ENCODE measurements at regions not wholly inside any gene's neighbourhood (a gene's known extent, or its start where the extent isn't known, plus 50 kb on each side); places are given as distances from the start of the nearest gene placed in this dataset.

DNA sequence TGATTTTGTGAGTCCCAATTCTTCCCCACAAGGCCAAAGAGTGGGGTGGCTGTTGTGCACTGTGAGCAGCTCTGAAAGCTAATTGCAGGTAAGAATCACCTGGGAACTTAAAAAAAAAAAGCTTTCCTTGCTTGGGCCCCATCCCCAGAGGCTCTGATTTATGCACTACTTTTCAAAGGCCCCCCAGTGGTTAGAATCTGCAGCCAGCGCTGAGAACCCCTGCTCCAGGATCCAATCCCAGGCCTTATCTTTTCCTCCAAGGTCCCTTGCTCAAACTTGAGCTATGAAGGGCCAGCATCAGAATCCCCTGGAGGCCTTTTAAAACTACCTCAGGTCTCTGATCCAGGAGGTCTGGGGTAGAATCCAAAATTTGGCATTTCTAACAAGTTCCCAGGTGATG is 156.8 kb downstream of the UXS1 start:
- no peaks in the 10 kb centered on the region for H4K20me1 ChIP-seq (ENCODE audit: insufficient read depth)
- no peaks in the 10 kb centered on the region for H3K36me3 ChIP-seq (replicated peaks in 1 of 2; ENCODE audit: control insufficient read depth in 1 of 2, insufficient read depth in 2 of 2, low read length in 1 of 2)
- 67% methylated on average over 1 of the region's 1 CpG for WGBS (ENCODE audit: low lambda C conversion rate)
- H3K9ac ChIP-seq = no peak overlapping the region
- DNase-seq = no peak
- H3K9me3 ChIP-seq = no peaks in the 10 kb centered on the region
- no peak overlapping the region for H3K27ac ChIP-seq (ENCODE audit: low read depth in 2 of 2, low read length in 1 of 2)
- H3K4me3 ChIP-seq (ENCODE audit: low read depth in 2 of 2, low read length in 1 of 2) = no peak overlapping the region
- H3K4me2 ChIP-seq = no peak overlapping the region
- POLR2A ChIA-PET = no interaction called here
- H3K27me3 ChIP-seq (ENCODE audit: insufficient read depth) = no peaks in the 10 kb centered on the region
- H3K4me1 ChIP-seq (ENCODE audit: control insufficient read depth in 1 of 2, insufficient read depth in 2 of 2, low read depth in 1 of 2, low read length in 1 of 2) = peaks cover 0 to 22% of the 10 kb centered on the region in 2 experiments; a peak in 1 of 4 replicates
- no peaks in the 10 kb centered on the region for H3K79me2 ChIP-seq (ENCODE audit: insufficient read depth)
- CTCF ChIA-PET = interaction anchor here (1.0 kb wide), 1 partner anchor 49 kb away, joined by 3 read pairs; no protein-coding TSS in a partner anchor
- TF ChIP-seq, protein P1, sequence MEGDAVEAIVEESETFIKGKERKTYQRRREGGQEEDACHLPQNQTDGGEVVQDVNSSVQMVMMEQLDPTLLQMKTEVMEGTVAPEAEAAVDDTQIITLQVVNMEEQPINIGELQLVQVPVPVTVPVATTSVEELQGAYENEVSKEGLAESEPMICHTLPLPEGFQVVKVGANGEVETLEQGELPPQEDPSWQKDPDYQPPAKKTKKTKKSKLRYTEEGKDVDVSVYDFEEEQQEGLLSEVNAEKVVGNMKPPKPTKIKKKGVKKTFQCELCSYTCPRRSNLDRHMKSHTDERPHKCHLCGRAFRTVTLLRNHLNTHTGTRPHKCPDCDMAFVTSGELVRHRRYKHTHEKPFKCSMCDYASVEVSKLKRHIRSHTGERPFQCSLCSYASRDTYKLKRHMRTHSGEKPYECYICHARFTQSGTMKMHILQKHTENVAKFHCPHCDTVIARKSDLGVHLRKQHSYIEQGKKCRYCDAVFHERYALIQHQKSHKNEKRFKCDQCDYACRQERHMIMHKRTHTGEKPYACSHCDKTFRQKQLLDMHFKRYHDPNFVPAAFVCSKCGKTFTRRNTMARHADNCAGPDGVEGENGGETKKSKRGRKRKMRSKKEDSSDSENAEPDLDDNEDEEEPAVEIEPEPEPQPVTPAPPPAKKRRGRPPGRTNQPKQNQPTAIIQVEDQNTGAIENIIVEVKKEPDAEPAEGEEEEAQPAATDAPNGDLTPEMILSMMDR (IDR thresholded peaks at IDR 0.05) = no peak
- TF ChIP-seq FOXJ3 (CRISPR knock-in tag; IDR thresholded peaks at IDR 0.05) = no peak
- TF ChIP-seq, protein P2, sequence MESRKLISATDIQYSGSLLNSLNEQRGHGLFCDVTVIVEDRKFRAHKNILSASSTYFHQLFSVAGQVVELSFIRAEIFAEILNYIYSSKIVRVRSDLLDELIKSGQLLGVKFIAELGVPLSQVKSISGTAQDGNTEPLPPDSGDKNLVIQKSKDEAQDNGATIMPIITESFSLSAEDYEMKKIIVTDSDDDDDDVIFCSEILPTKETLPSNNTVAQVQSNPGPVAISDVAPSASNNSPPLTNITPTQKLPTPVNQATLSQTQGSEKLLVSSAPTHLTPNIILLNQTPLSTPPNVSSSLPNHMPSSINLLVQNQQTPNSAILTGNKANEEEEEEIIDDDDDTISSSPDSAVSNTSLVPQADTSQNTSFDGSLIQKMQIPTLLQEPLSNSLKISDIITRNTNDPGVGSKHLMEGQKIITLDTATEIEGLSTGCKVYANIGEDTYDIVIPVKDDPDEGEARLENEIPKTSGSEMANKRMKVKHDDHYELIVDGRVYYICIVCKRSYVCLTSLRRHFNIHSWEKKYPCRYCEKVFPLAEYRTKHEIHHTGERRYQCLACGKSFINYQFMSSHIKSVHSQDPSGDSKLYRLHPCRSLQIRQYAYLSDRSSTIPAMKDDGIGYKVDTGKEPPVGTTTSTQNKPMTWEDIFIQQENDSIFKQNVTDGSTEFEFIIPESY (IDR thresholded peaks at IDR 0.05; ENCODE audit: borderline replicate concordance, low read depth) = no peak
- TF ChIP-seq RFX5 (IDR thresholded peaks at IDR 0.05; ENCODE audit: low read length) = no peak
- TF ChIP-seq POLR2AphosphoS5 (IDR thresholded peaks at IDR 0.05; ENCODE audit: low read depth, low read length) = no peak
- TF ChIP-seq, protein P3, sequence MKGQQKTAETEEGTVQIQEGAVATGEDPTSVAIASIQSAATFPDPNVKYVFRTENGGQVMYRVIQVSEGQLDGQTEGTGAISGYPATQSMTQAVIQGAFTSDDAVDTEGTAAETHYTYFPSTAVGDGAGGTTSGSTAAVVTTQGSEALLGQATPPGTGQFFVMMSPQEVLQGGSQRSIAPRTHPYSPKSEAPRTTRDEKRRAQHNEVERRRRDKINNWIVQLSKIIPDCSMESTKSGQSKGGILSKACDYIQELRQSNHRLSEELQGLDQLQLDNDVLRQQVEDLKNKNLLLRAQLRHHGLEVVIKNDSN (IDR thresholded peaks at IDR 0.05; ENCODE audit: borderline replicate concordance, low read depth) = no peak
- no peaks in the 10 kb centered on the region for H3K9me2 ChIP-seq
- H3F3A ChIP-seq (replicated peaks; ENCODE audit: insufficient read depth) = no peaks in the 10 kb centered on the region
- H2AFZ ChIP-seq (ENCODE audit: low read depth) = no peak overlapping the region

DNA sequence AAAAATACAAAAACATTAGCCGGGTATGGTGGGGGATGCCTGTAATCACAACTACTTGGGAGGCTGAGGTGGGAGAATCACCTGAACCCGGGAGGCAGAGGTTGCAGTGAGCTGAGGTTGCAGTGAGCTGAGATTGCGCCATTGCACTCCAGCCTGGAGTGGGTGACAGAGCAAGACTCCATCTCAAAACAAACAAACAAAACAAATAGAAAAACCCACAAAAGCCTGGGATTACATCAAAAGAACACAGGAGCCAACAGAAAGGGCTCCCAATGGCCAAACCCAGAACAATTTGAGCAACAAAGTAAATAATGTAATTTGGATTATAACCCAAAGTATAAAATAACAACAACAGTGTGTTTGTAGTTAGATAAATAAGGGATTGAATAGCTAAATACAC is 159.8 kb downstream of the UXS1 start:
- no peaks in the 10 kb centered on the region for H3K36me3 ChIP-seq (replicated peaks in 1 of 2; ENCODE audit: control insufficient read depth in 1 of 2, insufficient read depth in 2 of 2, low read length in 1 of 2)
- no peak for DNase-seq
- H3K9ac ChIP-seq = no peak overlapping the region
- no peak overlapping the region for H2AFZ ChIP-seq (ENCODE audit: low read depth)
- ChIA-PET CTCF (interaction anchor here (1.0 kb wide), 1 partner anchor 19 kb away, joined by 3 read pairs; no protein-coding TSS in a partner anchor), POLR2A (no interaction called here)
- no peaks in the 10 kb centered on the region for H3K79me2 ChIP-seq (ENCODE audit: insufficient read depth)
- no peaks in the 10 kb centered on the region for H3F3A ChIP-seq (replicated peaks; ENCODE audit: insufficient read depth)
- no peaks in the 10 kb centered on the region for H4K20me1 ChIP-seq (ENCODE audit: insufficient read depth)
- H3K4me1 ChIP-seq (ENCODE audit: control insufficient read depth in 1 of 2, insufficient read depth in 2 of 2, low read depth in 1 of 2, low read length in 1 of 2) = peaks cover 0 to 22% of the 10 kb centered on the region in 2 experiments; a peak in 1 of 4 replicates
- WGBS (ENCODE audit: low lambda C conversion rate) = 36% methylated on average over 3 of the region's 3 CpGs
- H3K27me3 ChIP-seq (ENCODE audit: insufficient read depth) = no peaks in the 10 kb centered on the region
- no peaks in the 10 kb centered on the region for H3K9me3 ChIP-seq
- H3K27ac ChIP-seq (ENCODE audit: low read depth in 2 of 2, low read length in 1 of 2) = no peak overlapping the region
- H3K4me2 ChIP-seq = no peak overlapping the region
- no peak overlapping the region for H3K4me3 ChIP-seq (ENCODE audit: low read depth in 2 of 2, low read length in 1 of 2)
- H3K9me2 ChIP-seq = no peaks in the 10 kb centered on the region
- TF ChIP-seq, protein P4, sequence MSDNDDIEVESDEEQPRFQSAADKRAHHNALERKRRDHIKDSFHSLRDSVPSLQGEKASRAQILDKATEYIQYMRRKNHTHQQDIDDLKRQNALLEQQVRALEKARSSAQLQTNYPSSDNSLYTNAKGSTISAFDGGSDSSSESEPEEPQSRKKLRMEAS (IDR thresholded peaks at IDR 0.05; ENCODE audit: low read depth) = no peak
- TF ChIP-seq, protein P5, sequence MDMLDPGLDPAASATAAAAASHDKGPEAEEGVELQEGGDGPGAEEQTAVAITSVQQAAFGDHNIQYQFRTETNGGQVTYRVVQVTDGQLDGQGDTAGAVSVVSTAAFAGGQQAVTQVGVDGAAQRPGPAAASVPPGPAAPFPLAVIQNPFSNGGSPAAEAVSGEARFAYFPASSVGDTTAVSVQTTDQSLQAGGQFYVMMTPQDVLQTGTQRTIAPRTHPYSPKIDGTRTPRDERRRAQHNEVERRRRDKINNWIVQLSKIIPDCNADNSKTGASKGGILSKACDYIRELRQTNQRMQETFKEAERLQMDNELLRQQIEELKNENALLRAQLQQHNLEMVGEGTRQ (IDR thresholded peaks at IDR 0.05; ENCODE audit: borderline replicate concordance, low read depth, low read length) = no peak
- no peak for TF ChIP-seq NFIC (IDR thresholded peaks at IDR 0.05; ENCODE audit: borderline replicate concordance)
- TF ChIP-seq RAD21 (IDR thresholded peaks at IDR 0.05; ENCODE audit: low read length) = no peak
- TF ChIP-seq, protein P6, sequence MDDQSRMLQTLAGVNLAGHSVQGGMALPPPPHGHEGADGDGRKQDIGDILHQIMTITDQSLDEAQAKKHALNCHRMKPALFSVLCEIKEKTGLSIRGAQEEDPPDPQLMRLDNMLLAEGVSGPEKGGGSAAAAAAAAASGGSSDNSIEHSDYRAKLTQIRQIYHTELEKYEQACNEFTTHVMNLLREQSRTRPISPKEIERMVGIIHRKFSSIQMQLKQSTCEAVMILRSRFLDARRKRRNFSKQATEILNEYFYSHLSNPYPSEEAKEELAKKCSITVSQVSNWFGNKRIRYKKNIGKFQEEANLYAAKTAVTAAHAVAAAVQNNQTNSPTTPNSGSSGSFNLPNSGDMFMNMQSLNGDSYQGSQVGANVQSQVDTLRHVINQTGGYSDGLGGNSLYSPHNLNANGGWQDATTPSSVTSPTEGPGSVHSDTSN (IDR thresholded peaks at IDR 0.05) = no peak
- no peak for TF ChIP-seq MEF2A (IDR thresholded peaks at IDR 0.05; ENCODE audit: borderline replicate concordance, low read depth)
- TF ChIP-seq, protein P7, sequence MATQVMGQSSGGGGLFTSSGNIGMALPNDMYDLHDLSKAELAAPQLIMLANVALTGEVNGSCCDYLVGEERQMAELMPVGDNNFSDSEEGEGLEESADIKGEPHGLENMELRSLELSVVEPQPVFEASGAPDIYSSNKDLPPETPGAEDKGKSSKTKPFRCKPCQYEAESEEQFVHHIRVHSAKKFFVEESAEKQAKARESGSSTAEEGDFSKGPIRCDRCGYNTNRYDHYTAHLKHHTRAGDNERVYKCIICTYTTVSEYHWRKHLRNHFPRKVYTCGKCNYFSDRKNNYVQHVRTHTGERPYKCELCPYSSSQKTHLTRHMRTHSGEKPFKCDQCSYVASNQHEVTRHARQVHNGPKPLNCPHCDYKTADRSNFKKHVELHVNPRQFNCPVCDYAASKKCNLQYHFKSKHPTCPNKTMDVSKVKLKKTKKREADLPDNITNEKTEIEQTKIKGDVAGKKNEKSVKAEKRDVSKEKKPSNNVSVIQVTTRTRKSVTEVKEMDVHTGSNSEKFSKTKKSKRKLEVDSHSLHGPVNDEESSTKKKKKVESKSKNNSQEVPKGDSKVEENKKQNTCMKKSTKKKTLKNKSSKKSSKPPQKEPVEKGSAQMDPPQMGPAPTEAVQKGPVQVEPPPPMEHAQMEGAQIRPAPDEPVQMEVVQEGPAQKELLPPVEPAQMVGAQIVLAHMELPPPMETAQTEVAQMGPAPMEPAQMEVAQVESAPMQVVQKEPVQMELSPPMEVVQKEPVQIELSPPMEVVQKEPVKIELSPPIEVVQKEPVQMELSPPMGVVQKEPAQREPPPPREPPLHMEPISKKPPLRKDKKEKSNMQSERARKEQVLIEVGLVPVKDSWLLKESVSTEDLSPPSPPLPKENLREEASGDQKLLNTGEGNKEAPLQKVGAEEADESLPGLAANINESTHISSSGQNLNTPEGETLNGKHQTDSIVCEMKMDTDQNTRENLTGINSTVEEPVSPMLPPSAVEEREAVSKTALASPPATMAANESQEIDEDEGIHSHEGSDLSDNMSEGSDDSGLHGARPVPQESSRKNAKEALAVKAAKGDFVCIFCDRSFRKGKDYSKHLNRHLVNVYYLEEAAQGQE (IDR thresholded peaks at IDR 0.05; ENCODE audit: low read depth, low read length) = no peak
- no peak for TF ChIP-seq NRF1 (IDR thresholded peaks at IDR 0.05; ENCODE audit: low read depth, low read length)
- no peak for TF ChIP-seq GABPA (IDR thresholded peaks at IDR 0.05; ENCODE audit: low read depth)
- no peak for TF ChIP-seq FOXM1 (IDR thresholded peaks at IDR 0.05; ENCODE audit: low read depth)
- TF ChIP-seq RFX5 (IDR thresholded peaks at IDR 0.05; ENCODE audit: low read length) = no peak
- TF ChIP-seq RCOR1 (IDR thresholded peaks at IDR 0.05; ENCODE audit: low read length) = no peak
